HFF-Myc (cell line): ENCODE measurements at regions not wholly inside any gene's neighbourhood (a gene's known extent, or its start where the extent isn't known, plus 50 kb on each side); places are given as distances from the start of the nearest gene placed in this dataset.

Experiments
- DNase-seq: peaks from one replicate; pipeline ENCODE4 v3.0.0-alpha.2; 2011; ENCODE audit warnings: low read depth; ENCODE audit errors: extremely low read depth
- H3K4me3 ChIP-seq: replicated peaks from 2 replicates; pipeline ENCODE4 v1.5.1; 2011; ENCODE audit warnings: low read depth, mild to moderate bottlenecking, control low read depth, low read length
- TF ChIP-seq, protein P1 (sequence below): IDR thresholded peaks from 2 replicates; pipeline ENCODE4 v1.5.1; 2012; ENCODE audit warnings: mild to moderate bottlenecking, low read depth, low read length, control low read depth; ENCODE audit errors: missing control alignments

DNA sequence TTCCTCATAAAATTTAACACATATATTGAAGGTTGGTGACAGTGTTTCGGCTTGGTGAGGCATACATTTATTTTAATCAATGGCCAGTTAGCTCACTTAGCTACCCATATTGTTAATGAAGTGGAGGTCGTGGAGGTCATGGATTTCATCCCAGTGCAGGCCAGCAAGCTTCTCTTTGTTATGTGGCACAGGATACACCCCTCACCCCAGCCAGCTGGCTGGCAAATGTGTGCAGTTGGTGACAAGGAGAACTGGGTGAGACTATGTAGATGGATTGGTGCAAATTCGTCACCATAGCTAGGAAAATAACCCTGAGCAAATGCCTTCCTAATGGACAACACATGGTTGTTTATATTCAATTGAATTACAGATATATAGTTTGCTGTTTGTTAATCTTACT lies 50.5 kb upstream of the FOXP2 start:
- DNase-seq = no peak
- H3K4me3 ChIP-seq = no peak overlapping the region
- TF ChIP-seq, protein P1, sequence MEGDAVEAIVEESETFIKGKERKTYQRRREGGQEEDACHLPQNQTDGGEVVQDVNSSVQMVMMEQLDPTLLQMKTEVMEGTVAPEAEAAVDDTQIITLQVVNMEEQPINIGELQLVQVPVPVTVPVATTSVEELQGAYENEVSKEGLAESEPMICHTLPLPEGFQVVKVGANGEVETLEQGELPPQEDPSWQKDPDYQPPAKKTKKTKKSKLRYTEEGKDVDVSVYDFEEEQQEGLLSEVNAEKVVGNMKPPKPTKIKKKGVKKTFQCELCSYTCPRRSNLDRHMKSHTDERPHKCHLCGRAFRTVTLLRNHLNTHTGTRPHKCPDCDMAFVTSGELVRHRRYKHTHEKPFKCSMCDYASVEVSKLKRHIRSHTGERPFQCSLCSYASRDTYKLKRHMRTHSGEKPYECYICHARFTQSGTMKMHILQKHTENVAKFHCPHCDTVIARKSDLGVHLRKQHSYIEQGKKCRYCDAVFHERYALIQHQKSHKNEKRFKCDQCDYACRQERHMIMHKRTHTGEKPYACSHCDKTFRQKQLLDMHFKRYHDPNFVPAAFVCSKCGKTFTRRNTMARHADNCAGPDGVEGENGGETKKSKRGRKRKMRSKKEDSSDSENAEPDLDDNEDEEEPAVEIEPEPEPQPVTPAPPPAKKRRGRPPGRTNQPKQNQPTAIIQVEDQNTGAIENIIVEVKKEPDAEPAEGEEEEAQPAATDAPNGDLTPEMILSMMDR = no peak

DNA sequence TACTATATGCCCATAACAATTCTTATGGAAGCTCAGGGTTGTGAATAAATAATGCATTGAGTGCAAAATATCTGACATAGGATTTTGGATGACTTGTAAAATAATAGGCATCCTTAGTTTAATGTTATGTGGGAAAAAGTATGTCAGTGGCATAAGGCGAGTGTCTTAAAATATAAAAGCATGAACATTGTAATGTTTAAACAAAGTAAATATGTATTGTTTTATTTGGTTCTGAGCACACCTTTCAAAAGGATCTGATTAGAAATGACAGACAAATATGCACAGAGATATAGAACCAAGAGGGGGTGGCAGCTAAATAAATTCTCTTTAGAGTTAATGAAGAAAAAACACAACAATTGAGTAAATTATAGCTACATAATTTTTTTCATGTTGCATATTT lies 51.3 kb upstream of the FOXP2 start:
- no peak overlapping the region for H3K4me3 ChIP-seq
- DNase-seq = no peak
- TF ChIP-seq, protein P1 = no peak

DNA sequence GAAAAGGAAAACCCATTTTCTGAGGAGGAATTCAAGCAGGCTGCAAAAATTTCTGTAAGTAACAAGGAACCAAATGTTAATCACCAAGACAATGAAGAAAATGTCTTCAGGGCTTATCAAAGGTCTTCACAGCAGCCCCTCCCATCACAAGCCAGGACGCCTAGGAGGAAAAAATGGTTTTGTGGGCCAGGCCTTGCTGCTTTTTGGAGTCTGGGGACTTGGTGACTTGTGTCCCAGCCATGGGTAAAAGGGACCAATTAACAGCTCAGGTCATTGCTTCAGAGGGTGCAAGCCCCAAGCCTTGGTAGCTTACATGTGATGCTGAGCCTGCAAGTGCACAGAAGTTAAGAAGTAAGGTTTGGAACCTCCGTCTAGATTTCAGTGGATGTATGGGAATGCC lies 55.7 kb upstream of the FOXP2 start:
- TF ChIP-seq, protein P1 = no peak
- no peak overlapping the region for H3K4me3 ChIP-seq
- no peak for DNase-seq

DNA sequence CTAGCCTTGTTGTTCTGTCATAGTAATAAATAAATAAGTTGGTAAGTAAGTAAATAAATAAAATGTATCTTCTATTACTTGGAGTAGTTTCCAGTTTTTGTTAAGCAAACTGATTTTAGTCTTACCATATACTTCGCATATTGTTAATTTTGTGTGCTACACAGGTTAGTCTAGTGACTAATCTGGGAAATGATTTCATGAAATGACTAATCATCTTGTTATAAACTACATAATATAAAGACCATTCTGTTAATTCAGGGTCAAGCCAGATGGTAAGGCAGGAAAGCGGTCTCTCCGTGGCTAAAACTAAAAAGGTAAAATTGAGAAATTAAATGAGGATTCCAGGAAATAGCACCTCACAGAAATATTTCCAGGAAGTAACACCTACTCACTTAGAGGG lies 58.5 kb upstream of the FOXP2 start:
- H3K4me3 ChIP-seq = no peak overlapping the region
- TF ChIP-seq, protein P1 = no peak
- DNase-seq = no peak

DNA sequence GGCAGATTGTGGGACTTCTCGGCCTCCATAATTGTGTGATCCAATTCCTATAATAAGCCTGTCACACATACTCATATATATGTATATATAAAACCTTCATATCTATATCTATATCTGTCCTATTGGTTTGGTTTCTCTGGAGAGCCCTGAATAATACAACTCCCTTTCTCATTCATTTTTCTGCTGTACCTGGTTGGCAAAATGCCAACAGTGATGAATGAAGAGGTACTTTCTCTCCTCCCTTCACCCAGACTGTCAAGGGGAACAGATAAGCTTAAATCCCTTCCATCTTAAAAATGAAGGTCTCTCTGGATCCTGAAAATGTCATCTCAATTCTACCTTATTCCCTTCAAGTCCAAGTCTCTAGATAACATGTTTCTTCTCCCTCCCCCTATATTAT lies 60.3 kb upstream of the FOXP2 start:
- TF ChIP-seq, protein P1 = no peak
- no peak overlapping the region for H3K4me3 ChIP-seq
- DNase-seq = no peak

DNA sequence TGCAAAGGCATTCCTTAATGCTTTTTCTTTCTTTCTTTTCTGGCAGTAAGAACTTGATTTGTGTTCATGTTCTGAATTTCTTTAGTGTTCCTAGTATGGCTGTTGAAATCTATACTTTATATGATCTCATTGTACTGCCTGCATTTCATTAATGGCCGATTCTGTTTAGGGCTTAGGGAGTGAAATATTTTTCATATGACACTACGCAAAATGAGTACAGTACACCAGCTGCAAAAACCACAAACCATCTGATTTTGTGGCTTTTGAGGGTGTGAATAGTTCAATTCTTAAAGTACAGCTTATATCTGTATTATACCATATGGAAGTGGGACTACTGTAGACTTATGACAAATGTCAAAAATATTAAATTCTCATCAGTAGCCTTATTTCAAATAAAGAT lies 69.1 kb upstream of the FOXP2 start:
- no peak overlapping the region for H3K4me3 ChIP-seq
- peak; percentile 3 for DNase-seq
- TF ChIP-seq, protein P1 = no peak

DNA sequence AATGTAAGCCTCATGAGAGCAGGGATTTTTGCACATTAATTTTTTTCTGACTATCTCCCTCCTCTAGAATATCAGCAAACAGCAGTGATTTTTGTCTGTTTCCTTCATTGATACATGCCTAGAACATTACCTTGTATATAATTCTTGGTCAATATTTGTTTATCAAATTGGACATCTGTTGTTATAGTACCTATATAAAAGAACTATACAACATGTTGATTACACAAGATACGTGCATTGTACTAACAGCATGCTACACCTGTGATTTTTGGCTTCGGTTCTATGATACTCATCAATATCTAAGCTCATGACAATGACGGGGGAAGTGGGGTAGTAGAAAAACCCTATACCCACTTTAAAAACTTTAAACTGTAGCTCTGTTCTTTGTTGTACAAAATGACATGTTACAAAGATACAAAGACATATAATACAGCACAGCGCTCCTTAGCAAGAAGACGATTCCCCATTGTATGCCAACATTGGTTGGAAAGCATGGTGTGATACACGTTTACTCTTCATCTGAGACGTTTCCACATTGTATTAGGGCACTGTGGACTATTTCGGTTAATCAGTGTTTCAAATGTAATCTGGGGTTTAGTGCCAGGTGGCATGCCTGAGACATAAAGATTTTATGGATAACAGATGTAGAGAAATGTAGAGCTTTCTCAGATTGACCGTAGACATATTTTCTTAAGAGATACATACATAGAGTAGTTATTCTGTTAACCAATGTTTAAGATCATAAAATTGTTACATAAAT lies 70.5 kb upstream of the FOXP2 start:
- TF ChIP-seq, protein P1 = no peak

More for the DNA sequence above, 70.5 kb upstream of the FOXP2 start:
- DNase-seq = no peak
- no peak overlapping the region for H3K4me3 ChIP-seq
